ENCODE measurements at regions not wholly inside any gene's neighbourhood (a gene's known extent, or its start where the extent isn't known, plus 50 kb on each side); places are given as distances from the start of the nearest gene placed in this dataset.

GRCh38 chr2:234300932-234301823 lies 195.7 kb downstream of the ARL4C start:
- no peak for TF ChIP-seq CTCF (conservative IDR thresholded peaks at IDR 0.05 in 1 of 2, IDR thresholded peaks at IDR 0.05 in 1 of 2; ENCODE audit: extremely low read depth in 1 of 2, insufficient read depth in 1 of 2, low read depth in 1 of 2, low read length in 2 of 2)
- TF ChIP-seq EZH2 (IDR thresholded peaks at IDR 0.05; ENCODE audit: borderline replicate concordance, low read length), result no peak
